Liver (tissue), 3 donors: ENCODE measurements at regions not wholly inside any gene's neighbourhood (a gene's known extent, or its start where the extent isn't known, plus 50 kb on each side); places are given as distances from the start of the nearest gene placed in this dataset.

Source experiments
- CTCF ChIP-seq: fragments of 150-350 bp; IDR thresholded peaks from 2 replicates; pipeline ENCODE4 v1.5.1; 2017; ENCODE audit warnings: improper control_type of control experiment, low read depth, low read length; ENCODE audit not compliant: missing input control
- EGR1 ChIP-seq, 2 donors: IDR thresholded peaks; 2 replicates each; pipeline ENCODE4 v1.6.1; 2016 to 2018; ENCODE audit warnings: antibody characterized with exemption in 2 of 2, low read depth in 2 of 2
- FOXA1 ChIP-seq: IDR thresholded peaks from 2 replicates; pipeline ENCODE4 v1.6.1; 2016; ENCODE audit warnings: antibody characterized with exemption
- MAX ChIP-seq: IDR thresholded peaks from 2 replicates; pipeline ENCODE4 v1.6.1; 2016; ENCODE audit warnings: antibody characterized with exemption
- donor health status: healthy.
- donor health status: healthy.

GRCh38 chr13:60214213-60215055 lies 50.7 kb upstream of the DIAPH3 start:
- TF ChIP-seq MAX = no peak
- TF ChIP-seq CTCF = no peak
- TF ChIP-seq FOXA1 = no peak
- no peak for TF ChIP-seq EGR1 (IDR thresholded peaks at IDR 0.05; ENCODE audit: low read depth in 2 of 2)
